Kidney (tissue), 13 donors: ENCODE measurements at regions not wholly inside any gene's neighbourhood (a gene's known extent, or its start where the extent isn't known, plus 50 kb on each side); places are given as distances from the start of the nearest gene placed in this dataset.

ENCODE experiments used
- DNase-seq, 5 donors: peaks; one replicate each; pipeline ENCODE4 v3.0.0-alpha.2; 2013 to 2020
- FAIRE-seq: peaks from 2 replicates; lab custom pipeline; 2012; peaks lifted over from hg19 to GRCh38; lab: Jason Lieb, UNC
- H3K27ac ChIP-seq, 2 donors: one replicate each; pipeline ENCODE4 v1.7.0; 2013; ENCODE audit warnings: low read depth in 2 of 2, low read length in 2 of 2, inconsistent platforms in 1 of 2
- H3K27me3 ChIP-seq: one replicate; pipeline ENCODE4 v1.7.1; 2013; ENCODE audit warnings: low read length, inconsistent platforms; ENCODE audit not compliant: control insufficient read depth, insufficient read depth
- H3K36me3 ChIP-seq, 3 donors: one replicate each; pipeline versions ENCODE4 v1.7.0 to v1.7.1; 2013; ENCODE audit warnings: low read length in 3 of 3, control low read depth in 1 of 3, inconsistent platforms in 1 of 3; ENCODE audit not compliant: insufficient read depth in 3 of 3, control insufficient read depth in 2 of 3
- H3K4me1 ChIP-seq, 3 donors: one replicate each; pipeline versions ENCODE4 v1.7.0 to v1.7.1; 2013; ENCODE audit warnings: low read length in 3 of 3, inconsistent platforms in 1 of 3, low read depth in 1 of 3; ENCODE audit not compliant: control insufficient read depth in 2 of 3, insufficient read depth in 2 of 3
- H3K4me3 ChIP-seq, 3 donors: one replicate each; pipeline versions ENCODE4 v1.7.0 to v1.8.1; 2013; ENCODE audit warnings: low read length in 3 of 3, control low read depth in 1 of 3, inconsistent platforms in 1 of 3
- H3K9ac ChIP-seq, 3 donors: one replicate each; pipeline versions ENCODE4 v1.7.0 to v1.7.1; 2013; ENCODE audit warnings: low read length in 3 of 3, control low read depth in 1 of 3, inconsistent platforms in 1 of 3
- H3K9me3 ChIP-seq, 3 donors: one replicate each; pipeline versions ENCODE4 v1.7.0 to v1.7.1; 2013; ENCODE audit warnings: low read length in 3 of 3, control low read depth in 1 of 3, inconsistent platforms in 1 of 3; ENCODE audit not compliant: control insufficient read depth in 2 of 3, insufficient read depth in 1 of 3
- intact Hi-C: fragments of 100-400 bp; cut with DNase I; formaldehyde crosslinking; loops from one replicate; pipeline ENCODE4 v1.11.1; 2022
- TF ChIP-seq, protein P1 (sequence below): IDR thresholded peaks from 3 replicates; pipeline ENCODE4 v1.5.1; 2012; ENCODE audit warnings: mild to moderate bottlenecking, moderate library complexity, borderline replicate concordance; ENCODE audit not compliant: insufficient read depth; ENCODE audit errors: extremely low read depth
- donor health status: control.
- donor health status: control.
- donor health status: control.
- donor health status: control.
- donor health status: control.
- donor health status: DM: yes; HTN: yes; CAD: no.
- donor health status: Normal renal cell carcinoma (clear cell type).

DNA sequence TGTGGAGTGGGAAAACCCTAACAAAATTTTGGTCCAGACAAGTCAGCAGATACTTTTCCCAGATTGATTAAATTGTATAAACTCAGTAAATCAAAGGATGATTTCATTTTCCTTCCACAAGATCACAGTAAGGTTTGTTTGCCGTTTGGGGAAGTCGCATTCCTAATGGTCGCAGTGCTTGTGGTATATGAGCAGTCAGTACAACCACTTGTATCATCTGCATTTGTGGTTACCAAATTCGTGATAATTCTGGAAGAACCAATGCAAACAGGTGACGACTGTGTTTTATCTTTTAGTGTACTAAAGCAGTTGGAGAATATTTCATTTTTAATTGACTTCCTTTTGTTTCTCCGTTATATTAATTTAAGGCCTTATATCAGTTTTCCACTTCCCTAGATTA lies 100.0 kb upstream of the CNTN6 start:
- Histone ChIP-seq H3K4me1 (no peaks in the 10 kb centered on the region), H3K27me3 (no peaks in the 10 kb centered on the region), H3K27ac (no peak overlapping the region), H3K9me3 (peaks cover 0 to 4% (median 1%) of the 10 kb centered on the region in 3 donors), H3K36me3 (no peaks in the 10 kb centered on the region), H3K9ac (no peak overlapping the region), H3K4me3 (no peak overlapping the region)
- no peak for DNase-seq
- TF ChIP-seq, protein P1, sequence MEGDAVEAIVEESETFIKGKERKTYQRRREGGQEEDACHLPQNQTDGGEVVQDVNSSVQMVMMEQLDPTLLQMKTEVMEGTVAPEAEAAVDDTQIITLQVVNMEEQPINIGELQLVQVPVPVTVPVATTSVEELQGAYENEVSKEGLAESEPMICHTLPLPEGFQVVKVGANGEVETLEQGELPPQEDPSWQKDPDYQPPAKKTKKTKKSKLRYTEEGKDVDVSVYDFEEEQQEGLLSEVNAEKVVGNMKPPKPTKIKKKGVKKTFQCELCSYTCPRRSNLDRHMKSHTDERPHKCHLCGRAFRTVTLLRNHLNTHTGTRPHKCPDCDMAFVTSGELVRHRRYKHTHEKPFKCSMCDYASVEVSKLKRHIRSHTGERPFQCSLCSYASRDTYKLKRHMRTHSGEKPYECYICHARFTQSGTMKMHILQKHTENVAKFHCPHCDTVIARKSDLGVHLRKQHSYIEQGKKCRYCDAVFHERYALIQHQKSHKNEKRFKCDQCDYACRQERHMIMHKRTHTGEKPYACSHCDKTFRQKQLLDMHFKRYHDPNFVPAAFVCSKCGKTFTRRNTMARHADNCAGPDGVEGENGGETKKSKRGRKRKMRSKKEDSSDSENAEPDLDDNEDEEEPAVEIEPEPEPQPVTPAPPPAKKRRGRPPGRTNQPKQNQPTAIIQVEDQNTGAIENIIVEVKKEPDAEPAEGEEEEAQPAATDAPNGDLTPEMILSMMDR: no peak
- FAIRE-seq: no peak
- intact Hi-C loops: no loop called here

DNA sequence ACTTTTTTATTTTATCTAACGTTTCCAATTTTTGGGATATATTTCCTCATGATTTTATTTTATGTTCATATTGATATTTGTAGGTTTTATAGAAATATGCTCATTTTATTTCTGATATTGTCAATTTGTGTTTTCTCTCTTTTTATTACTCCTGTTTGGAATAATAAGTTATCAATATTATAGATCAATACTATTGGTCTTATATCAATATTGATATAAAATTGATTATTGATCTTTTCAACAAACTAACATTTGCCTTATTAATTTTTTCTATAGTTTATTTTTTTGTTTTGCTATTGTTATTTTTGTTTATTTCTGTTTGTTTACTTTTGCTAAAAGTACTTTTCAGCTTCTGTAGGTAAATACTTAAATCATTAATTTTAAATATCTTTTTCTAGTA lies 90.8 kb upstream of the CNTN6 start:
- Histone ChIP-seq H3K36me3 (no peaks in the 10 kb centered on the region), H3K9ac (no peak overlapping the region), H3K27ac (no peak overlapping the region), H3K4me1 (no peaks in the 10 kb centered on the region), H3K27me3 (no peaks in the 10 kb centered on the region), H3K4me3 (no peak overlapping the region), H3K9me3 (no peaks in the 10 kb centered on the region)
- intact Hi-C loops: no loop called here
- TF ChIP-seq, protein P1: no peak
- FAIRE-seq: peak; percentile 82
- DNase-seq: no peak

DNA sequence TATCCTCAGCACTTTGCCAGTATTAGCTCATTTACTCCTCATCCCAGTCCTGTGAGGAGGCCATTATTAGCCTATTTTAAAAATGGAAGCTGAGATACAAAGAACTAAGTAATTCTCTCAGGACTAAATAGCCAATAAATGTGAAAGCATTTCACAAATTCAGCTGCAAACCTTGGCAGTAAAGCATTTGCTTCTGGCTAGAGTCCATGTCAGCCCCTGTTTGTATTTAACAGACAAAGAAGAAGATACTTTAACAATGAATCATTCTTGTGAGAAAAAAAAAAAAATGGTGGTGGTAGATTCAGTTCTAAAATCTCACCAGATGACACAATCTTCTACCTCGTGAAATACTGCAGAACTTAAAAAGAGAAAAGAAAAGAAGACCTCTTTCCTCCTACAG lies 85.0 kb upstream of the CNTN6 start:
- FAIRE-seq (no peak), DNase-seq (no peak)
- no peaks in the 10 kb centered on the region for H3K27me3 ChIP-seq
- H3K9ac ChIP-seq: no peak overlapping the region
- no peaks in the 10 kb centered on the region for H3K9me3 ChIP-seq
- TF ChIP-seq, protein P1: no peak
- no peak overlapping the region for H3K27ac ChIP-seq
- no peak overlapping the region for H3K4me3 ChIP-seq
- H3K36me3 ChIP-seq: no peaks in the 10 kb centered on the region
- no peaks in the 10 kb centered on the region for H3K4me1 ChIP-seq
- intact Hi-C loops: no loop called here

- intact Hi-C loops: no loop called here
- Histone ChIP-seq H3K36me3 (no peaks in the 10 kb centered on the region), H3K4me1 (no peaks in the 10 kb centered on the region), H3K4me3 (no peak overlapping the region), H3K27me3 (no peaks in the 10 kb centered on the region), H3K9me3 (no peaks in the 10 kb centered on the region), H3K9ac (no peak overlapping the region), H3K27ac (no peak overlapping the region)
- DNase-seq: no peak
- no peak for FAIRE-seq
- TF ChIP-seq, protein P1: no peak
Measured at GRCh38 chr3:1010228-1010627, 82.6 kb upstream of the CNTN6 start.
